DND-41 (cell line): ENCODE measurements at regions not wholly inside any gene's neighbourhood (a gene's known extent, or its start where the extent isn't known, plus 50 kb on each side); places are given as distances from the start of the nearest gene placed in this dataset.

Source experiments
- ATAC-seq: fragments of 200-7000 bp; cut with Tn5 transposase; 3 replicates; pipeline ENCODE4 v1.9.1; 2021; ENCODE audit warnings: low read depth; ENCODE audit not compliant: insufficient read depth
- DNase-seq: peaks from one replicate; pipeline ENCODE4 v3.0.0-alpha.2; 2020
- H2AFZ ChIP-seq: 2 replicates; pipeline ENCODE4 v1.6.0; 2012; ENCODE audit warnings: low read depth, low read length
- H3K27ac ChIP-seq: 2 replicates; pipeline ENCODE4 v1.5.1; 2012; ENCODE audit warnings: low read length, inconsistent platforms
- H3K27me3 ChIP-seq: fragments of 200-600 bp; sonication (generic); 2 replicates; pipeline ENCODE4 v1.6.0; 2012; ENCODE audit warnings: low read length, mild to moderate bottlenecking, inconsistent platforms; ENCODE audit not compliant: insufficient read depth, poor library complexity
- H3K36me3 ChIP-seq: 2 replicates; pipeline ENCODE4 v1.5.1; 2012; ENCODE audit warnings: low read length, inconsistent platforms; ENCODE audit not compliant: insufficient read depth
- H3K4me1 ChIP-seq: 2 replicates; pipeline ENCODE4 v1.5.1; 2012; ENCODE audit warnings: mild to moderate bottlenecking, low read length; ENCODE audit not compliant: insufficient read depth
- H3K4me2 ChIP-seq: 2 replicates; pipeline ENCODE4 v1.6.0; 2012; ENCODE audit warnings: mild to moderate bottlenecking, moderate library complexity, low read length, inconsistent platforms; ENCODE audit not compliant: insufficient read depth
- H3K4me3 ChIP-seq, 2 experiments: fragments of 200-600 bp in 1 of 2; shearing (Covaris generic) in 1 of 2; 2 replicates each; pipeline ENCODE4 v1.5.1; 2012 to 2016; ENCODE audit warnings: inconsistent platforms in 2 of 2, low read length in 2 of 2, mild to moderate bottlenecking in 2 of 2, low read depth in 1 of 2, moderate library complexity in 1 of 2
- H3K79me2 ChIP-seq: 2 replicates; pipeline ENCODE4 v1.6.0; 2012; ENCODE audit warnings: low read length, inconsistent platforms; ENCODE audit not compliant: insufficient read depth
- H3K9ac ChIP-seq: 2 replicates; pipeline ENCODE4 v1.6.0; 2012; ENCODE audit warnings: low read depth, mild to moderate bottlenecking, inconsistent platforms, low read length, moderate library complexity
- H3K9me3 ChIP-seq: 2 replicates; pipeline ENCODE4 v1.5.1; 2012; ENCODE audit warnings: low read length, moderate library complexity, mild to moderate bottlenecking, inconsistent platforms; ENCODE audit not compliant: insufficient read depth, severe bottlenecking
- H4K20me1 ChIP-seq: 2 replicates; pipeline ENCODE4 v1.6.0; 2012; ENCODE audit warnings: low read length; ENCODE audit not compliant: insufficient read depth
- EZH2 ChIP-seq: IDR thresholded peaks from 3 replicates; pipeline ENCODE4 v1.6.1; 2012; ENCODE audit warnings: borderline replicate concordance, low read depth, mild to moderate bottlenecking, moderate library complexity, low read length, inconsistent platforms; ENCODE audit not compliant: severe bottlenecking
- TF ChIP-seq, protein P1 (sequence below): IDR thresholded peaks from 2 replicates; pipeline ENCODE4 v1.5.1; 2012; ENCODE audit warnings: borderline replicate concordance, low read length, moderate library complexity, mild to moderate bottlenecking; ENCODE audit not compliant: poor library complexity, severe bottlenecking; ENCODE audit errors: extremely low read depth

DNA sequence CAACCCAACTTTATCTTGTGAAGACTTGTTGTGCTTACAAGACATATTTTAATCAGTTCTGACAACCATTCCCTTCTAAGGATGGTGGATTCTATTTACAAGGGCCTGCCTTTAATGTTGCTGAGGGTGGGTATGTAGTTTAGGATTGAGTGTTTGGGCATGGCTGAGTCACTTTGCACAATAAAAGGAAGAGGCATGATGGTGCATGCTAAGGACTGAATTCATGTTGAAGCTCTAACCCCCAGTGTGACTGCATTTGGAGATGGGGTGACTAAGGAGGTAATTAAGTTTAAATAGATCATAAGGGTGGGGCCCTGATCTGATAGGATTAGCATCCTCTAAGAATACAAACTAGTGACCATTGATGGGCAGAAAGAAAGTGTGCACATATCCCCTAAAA lies 196.1 kb upstream of the HS3ST3A1 start:
- no peak for ATAC-seq
- no peaks in the 10 kb centered on the region for H3K4me1 ChIP-seq
- no peaks in the 10 kb centered on the region for H3K27me3 ChIP-seq
- TF ChIP-seq EZH2 = no peak
- TF ChIP-seq, protein P1, sequence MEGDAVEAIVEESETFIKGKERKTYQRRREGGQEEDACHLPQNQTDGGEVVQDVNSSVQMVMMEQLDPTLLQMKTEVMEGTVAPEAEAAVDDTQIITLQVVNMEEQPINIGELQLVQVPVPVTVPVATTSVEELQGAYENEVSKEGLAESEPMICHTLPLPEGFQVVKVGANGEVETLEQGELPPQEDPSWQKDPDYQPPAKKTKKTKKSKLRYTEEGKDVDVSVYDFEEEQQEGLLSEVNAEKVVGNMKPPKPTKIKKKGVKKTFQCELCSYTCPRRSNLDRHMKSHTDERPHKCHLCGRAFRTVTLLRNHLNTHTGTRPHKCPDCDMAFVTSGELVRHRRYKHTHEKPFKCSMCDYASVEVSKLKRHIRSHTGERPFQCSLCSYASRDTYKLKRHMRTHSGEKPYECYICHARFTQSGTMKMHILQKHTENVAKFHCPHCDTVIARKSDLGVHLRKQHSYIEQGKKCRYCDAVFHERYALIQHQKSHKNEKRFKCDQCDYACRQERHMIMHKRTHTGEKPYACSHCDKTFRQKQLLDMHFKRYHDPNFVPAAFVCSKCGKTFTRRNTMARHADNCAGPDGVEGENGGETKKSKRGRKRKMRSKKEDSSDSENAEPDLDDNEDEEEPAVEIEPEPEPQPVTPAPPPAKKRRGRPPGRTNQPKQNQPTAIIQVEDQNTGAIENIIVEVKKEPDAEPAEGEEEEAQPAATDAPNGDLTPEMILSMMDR = no peak
- H3K79me2 ChIP-seq = no peaks in the 10 kb centered on the region
- no peaks in the 10 kb centered on the region for H3K36me3 ChIP-seq
- H3K9ac ChIP-seq = no peak overlapping the region
- H3K27ac ChIP-seq = no peak overlapping the region
- H4K20me1 ChIP-seq = no peaks in the 10 kb centered on the region
- no peak for DNase-seq
- no peaks in the 10 kb centered on the region for H3K9me3 ChIP-seq
- H3K4me2 ChIP-seq = no peak overlapping the region
- H2AFZ ChIP-seq = no peak overlapping the region
- no peak overlapping the region for H3K4me3 ChIP-seq

DNA sequence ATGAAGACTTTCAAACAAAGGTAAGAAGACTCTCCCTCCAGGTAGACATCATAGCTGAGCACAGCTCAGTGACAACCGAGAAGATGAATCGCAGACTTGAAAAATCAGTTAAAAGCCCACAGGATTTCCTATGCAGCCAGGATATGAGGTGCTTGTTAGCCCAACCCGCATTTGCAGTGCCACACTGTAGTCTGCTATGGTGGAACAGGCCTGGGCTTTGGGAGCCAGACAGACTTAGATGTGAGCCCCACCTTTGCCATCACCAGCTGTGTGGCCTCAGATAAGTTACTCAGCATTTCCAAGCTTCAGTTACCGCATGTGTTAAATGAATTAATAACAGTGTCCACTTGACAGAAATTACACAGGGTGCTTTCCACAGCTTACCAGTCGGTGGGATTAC lies 204.4 kb upstream of the HS3ST3A1 start:
- Histone ChIP-seq H4K20me1 (no peaks in the 10 kb centered on the region), H3K79me2 (no peaks in the 10 kb centered on the region), H3K9ac (no peak overlapping the region), H3K27me3 (no peaks in the 10 kb centered on the region), H3K4me1 (no peaks in the 10 kb centered on the region), H3K36me3 (no peaks in the 10 kb centered on the region), H3K4me2 (no peak overlapping the region), H2AFZ (no peak overlapping the region), H3K4me3 (no peak overlapping the region), H3K9me3 (no peaks in the 10 kb centered on the region), H3K27ac (no peak overlapping the region)
- DNase-seq (no peak), ATAC-seq (no peak)
- TF ChIP-seq, protein P1 = no peak
- no peak for TF ChIP-seq EZH2

DNA sequence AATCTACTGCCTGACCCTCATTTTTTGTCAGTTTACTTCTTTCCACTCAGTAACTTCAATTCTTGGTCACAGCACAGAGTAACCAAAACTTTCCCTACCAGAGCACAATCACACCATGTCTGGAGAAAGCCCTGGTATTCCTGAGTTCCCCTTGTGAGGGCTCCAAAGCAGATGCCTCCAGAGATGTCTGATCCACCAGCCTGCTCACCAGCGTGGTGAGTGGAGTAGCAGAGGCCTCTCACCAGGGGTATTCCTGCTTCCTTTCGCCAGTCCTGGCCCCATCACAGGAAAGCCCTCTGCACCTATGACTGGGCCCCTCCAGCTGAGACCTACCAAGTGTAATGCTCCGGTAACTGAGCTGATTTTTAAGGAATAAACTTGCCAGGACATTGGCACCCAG lies 205.4 kb upstream of the HS3ST3A1 start:
- Histone ChIP-seq H3K9me3 (no peaks in the 10 kb centered on the region), H3K4me3 (no peak overlapping the region), H3K4me1 (no peaks in the 10 kb centered on the region), H3K27ac (no peak overlapping the region), H2AFZ (no peak overlapping the region), H3K9ac (no peak overlapping the region), H3K27me3 (no peaks in the 10 kb centered on the region), H3K36me3 (no peaks in the 10 kb centered on the region), H3K4me2 (no peak overlapping the region), H4K20me1 (no peaks in the 10 kb centered on the region), H3K79me2 (no peaks in the 10 kb centered on the region)
- TF ChIP-seq, protein P1 = no peak
- TF ChIP-seq EZH2 = no peak
- no peak for DNase-seq
- no peak for ATAC-seq

DNA sequence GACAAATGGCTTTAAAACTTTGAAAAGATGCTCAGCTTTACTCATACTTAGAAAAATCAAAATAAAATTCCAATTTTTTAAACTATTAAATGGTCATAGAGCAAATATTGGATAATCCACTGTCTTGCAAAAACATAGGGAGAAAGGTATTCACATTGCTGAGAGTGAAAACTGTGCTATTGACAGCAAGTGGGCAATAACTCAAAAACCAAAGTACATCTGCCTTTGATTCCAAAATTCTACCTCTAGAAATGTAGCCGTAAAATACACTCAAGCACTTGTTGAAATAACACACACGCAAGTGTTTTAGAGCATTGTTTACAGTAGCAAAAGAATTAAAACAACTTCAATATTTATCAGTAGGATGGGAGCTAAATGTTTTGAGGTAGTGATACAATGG lies 210.6 kb upstream of the HS3ST3A1 start:
- H2AFZ ChIP-seq = no peak overlapping the region
- no peak overlapping the region for H3K4me3 ChIP-seq
- no peaks in the 10 kb centered on the region for H4K20me1 ChIP-seq
- no peak overlapping the region for H3K4me2 ChIP-seq
- no peaks in the 10 kb centered on the region for H3K4me1 ChIP-seq
- no peak for DNase-seq
- TF ChIP-seq, protein P1 = no peak
- no peak for TF ChIP-seq EZH2
- no peaks in the 10 kb centered on the region for H3K36me3 ChIP-seq
- no peak for ATAC-seq
- no peaks in the 10 kb centered on the region for H3K79me2 ChIP-seq
- no peak overlapping the region for H3K9ac ChIP-seq
- H3K9me3 ChIP-seq = no peaks in the 10 kb centered on the region
- no peak overlapping the region for H3K27ac ChIP-seq
- H3K27me3 ChIP-seq = no peaks in the 10 kb centered on the region
